Fibroblast of lung (primary cell): ENCODE measurements at regions not wholly inside any gene's neighbourhood (a gene's known extent, or its start where the extent isn't known, plus 50 kb on each side); places are given as distances from the start of the nearest gene placed in this dataset.

Experiments
- DNase-seq, 2 donors: peaks; one replicate each; pipeline versions ENCODE4 v3.0.0 to v3.0.0-alpha.2; 2010; ENCODE audit warnings: low read depth in 2 of 2
- H2AFZ ChIP-seq: 2 replicates; pipeline ENCODE4 v1.5.1; 2012; ENCODE audit warnings: low read length, control low read depth, inconsistent platforms
- H3K27ac ChIP-seq: 2 replicates; pipeline ENCODE4 v1.5.1; 2011; ENCODE audit warnings: low read length, control low read depth; ENCODE audit not compliant: insufficient read depth
- H3K27me3 ChIP-seq: 2 replicates; pipeline ENCODE4 v1.5.1; 2011; ENCODE audit warnings: mild to moderate bottlenecking, low read length; ENCODE audit not compliant: control insufficient read depth, insufficient read depth
- H3K36me3 ChIP-seq: 2 replicates; pipeline ENCODE4 v1.5.1; 2011; ENCODE audit warnings: low read length; ENCODE audit not compliant: control insufficient read depth, insufficient read depth
- H3K4me1 ChIP-seq: 2 replicates; pipeline ENCODE4 v1.5.1; 2011; ENCODE audit warnings: low read length; ENCODE audit not compliant: control insufficient read depth, insufficient read depth; ENCODE audit errors: extremely low read depth
- H3K4me2 ChIP-seq: 2 replicates; pipeline ENCODE4 v1.5.1; 2011; ENCODE audit warnings: low read length, control low read depth; ENCODE audit not compliant: insufficient read depth; ENCODE audit errors: extremely low read depth
- H3K4me3 ChIP-seq, 4 experiments: fragments of 200-600 bp in 1 of 4; sonication (generic) in 1 of 4; replicated peaks in 1 of 4; 2 replicates each; pipeline ENCODE4 v1.5.1; 2011 to 2016; ENCODE audit warnings: low read length in 4 of 4, low read depth in 3 of 4, mild to moderate bottlenecking in 3 of 4, control low read depth in 2 of 4, inconsistent platforms in 1 of 4, mixed read lengths in 1 of 4; ENCODE audit not compliant: insufficient read depth in 1 of 4; ENCODE audit errors: control extremely low read depth in 1 of 4
- H3K79me2 ChIP-seq: 2 replicates; pipeline ENCODE4 v1.5.1; 2012; ENCODE audit warnings: mild to moderate bottlenecking, low read length, inconsistent platforms; ENCODE audit not compliant: control insufficient read depth, insufficient read depth
- H3K9ac ChIP-seq: 2 replicates; pipeline ENCODE4 v1.5.1; 2011; ENCODE audit warnings: mild to moderate bottlenecking, low read length, control low read depth; ENCODE audit not compliant: insufficient read depth
- H3K9me3 ChIP-seq: 2 replicates; pipeline ENCODE4 v1.5.1; 2012; ENCODE audit warnings: low read depth, low read length; ENCODE audit not compliant: control insufficient read depth, insufficient read depth
- H4K20me1 ChIP-seq: 2 replicates; pipeline ENCODE4 v1.5.1; 2011; ENCODE audit warnings: low read length; ENCODE audit not compliant: control insufficient read depth, insufficient read depth; ENCODE audit errors: extremely low read depth
- CTCF ChIP-seq, 2 donors: IDR thresholded peaks in 1 of 2; conservative IDR thresholded peaks in 1 of 2; 1 replicate in 1 of 2; 2 replicates in 1 of 2; pipeline ENCODE4 v1.5.1; 2011 to 2012; ENCODE audit warnings: low read length in 2 of 2, control low read depth in 1 of 2, inconsistent platforms in 1 of 2, low read depth in 1 of 2, mild to moderate bottlenecking in 1 of 2
- EZH2 ChIP-seq: IDR thresholded peaks from 2 replicates; pipeline ENCODE4 v1.5.1; 2012; ENCODE audit warnings: low read length, control low read depth, mild to moderate bottlenecking; ENCODE audit errors: missing control alignments

DNA sequence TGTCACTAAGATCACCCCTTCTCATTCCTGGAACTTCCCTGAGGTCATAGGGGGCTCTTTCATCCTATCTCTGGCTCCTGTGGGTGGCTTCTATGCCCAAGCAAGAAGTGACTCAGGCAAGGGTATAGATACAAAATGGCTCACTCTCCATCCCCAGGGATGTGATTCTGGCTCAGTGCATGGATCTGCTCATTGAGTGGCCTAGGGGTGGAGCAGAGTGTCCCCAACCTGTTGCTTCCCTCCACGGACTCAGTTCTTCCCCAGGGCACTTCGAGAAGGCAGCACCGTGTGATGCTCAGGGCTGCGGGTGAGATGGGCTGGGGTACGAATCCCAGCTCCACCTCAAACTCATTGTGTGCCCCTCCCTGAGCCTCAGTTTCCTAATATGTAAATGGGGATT lies 136.4 kb downstream of the PTPRS start:
- no peaks in the 10 kb centered on the region for H4K20me1 ChIP-seq
- H3K4me3 ChIP-seq, result no peak overlapping the region
- H3K9ac ChIP-seq, result no peak overlapping the region
- H3K27ac ChIP-seq, result no peak overlapping the region
- H3K4me2 ChIP-seq, result no peak overlapping the region
- H3K9me3 ChIP-seq, result no peaks in the 10 kb centered on the region
- H3K36me3 ChIP-seq, result peaks cover 4% of the 10 kb centered on the region
- no peak overlapping the region for H2AFZ ChIP-seq
- DNase-seq, result no peak
- H3K27me3 ChIP-seq, result no peaks in the 10 kb centered on the region
- H3K79me2 ChIP-seq, result no peaks in the 10 kb centered on the region
- no peaks in the 10 kb centered on the region for H3K4me1 ChIP-seq
- TF ChIP-seq EZH2, result no peak
- no peak for TF ChIP-seq CTCF (conservative IDR thresholded peaks at IDR 0.05 in 1 of 2, IDR thresholded peaks at IDR 0.05 in 1 of 2; ENCODE audit: low read depth in 1 of 2, low read length in 2 of 2)
